ENCODE measurements at regions not wholly inside any gene's neighbourhood (a gene's known extent, or its start where the extent isn't known, plus 50 kb on each side); places are given as distances from the start of the nearest gene placed in this dataset.

DNA sequence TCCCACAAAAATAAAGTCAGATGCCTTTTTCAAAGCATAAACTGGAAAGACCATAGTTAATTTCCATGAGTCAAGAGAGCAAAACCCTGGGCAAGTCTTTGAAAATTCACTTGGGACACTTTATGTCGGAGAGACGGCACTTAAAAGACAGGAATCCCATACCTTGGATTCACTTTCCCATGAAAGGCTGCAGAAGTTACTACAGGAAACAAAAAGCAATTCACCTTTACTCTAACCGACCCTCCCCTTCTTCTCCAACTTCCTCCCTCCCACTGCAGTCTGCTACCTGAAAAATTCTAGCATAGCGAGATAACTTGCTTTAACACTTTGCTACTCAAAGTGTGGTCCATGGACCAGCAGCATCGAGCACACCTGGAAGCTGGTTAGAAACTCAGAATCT lies 539.1 kb upstream of the JAG1 start:
- DNase-seq (ENCODE audit: low read depth) = no peak

DNA sequence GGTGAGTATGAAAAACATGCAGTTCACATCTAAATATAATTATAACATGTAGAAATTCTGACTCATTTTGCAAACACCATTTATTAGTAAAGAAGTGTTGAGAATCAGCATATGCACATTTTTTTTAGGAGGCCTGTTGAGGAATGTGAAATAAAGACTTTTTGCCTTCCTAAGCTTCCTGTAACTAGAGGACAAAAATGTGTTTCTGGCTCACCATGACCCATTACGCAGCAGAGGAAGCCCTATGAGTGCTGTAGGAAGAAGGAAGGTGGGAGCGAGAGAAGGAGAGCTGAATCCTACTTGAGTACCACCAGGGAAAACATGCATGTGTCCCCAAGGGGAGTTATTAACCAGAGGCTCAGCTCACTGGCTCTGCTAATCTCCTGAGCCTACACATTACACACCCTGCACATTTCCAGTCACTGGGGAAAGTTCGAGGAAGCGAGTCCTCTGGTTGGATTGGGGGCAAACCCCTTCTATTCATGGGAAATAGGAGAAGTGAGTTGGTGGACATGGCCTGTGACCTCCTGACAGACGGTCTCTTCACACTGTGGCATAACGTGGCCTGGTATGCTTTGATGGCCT lies 540.5 kb upstream of the JAG1 start:
- DNase-seq (ENCODE audit: low read depth) = no peak

- no peak for DNase-seq (ENCODE audit: low read depth)
These were observed 542.9 kb upstream of the JAG1 start for GRCh38 chr20:11216451-11217314.

GRCh38 chr20:11217326-11218172 lies 543.8 kb upstream of the JAG1 start:
- no peak for DNase-seq (ENCODE audit: low read depth)

DNA sequence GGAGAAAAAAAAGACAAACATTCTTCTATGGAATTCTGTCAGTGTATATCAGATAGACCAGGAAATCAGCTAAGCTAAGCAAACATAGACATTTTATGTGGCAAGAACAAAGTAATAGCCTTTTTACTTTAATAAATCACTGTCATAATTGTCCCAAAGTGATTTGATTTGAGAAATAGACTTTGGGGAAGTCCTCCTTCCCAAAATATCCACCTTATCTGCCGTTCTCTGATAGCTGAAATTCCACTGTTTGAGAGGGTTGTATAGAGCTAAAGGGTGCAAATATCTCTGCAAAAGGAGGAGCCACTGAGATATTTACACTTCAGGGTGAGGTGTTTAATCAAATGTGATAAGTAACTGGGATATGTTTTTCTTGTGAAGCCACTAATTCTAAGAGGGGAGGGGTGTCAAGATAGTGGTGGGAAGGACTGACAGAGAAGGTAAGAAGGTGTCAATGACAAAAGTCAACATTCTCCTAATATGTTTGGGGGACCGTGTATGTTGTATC lies 544.4 kb upstream of the JAG1 start:
- no peak for DNase-seq (ENCODE audit: low read depth)

GRCh38 chr20:11219192-11219591 lies 545.4 kb upstream of the JAG1 start:
- no peak for DNase-seq (ENCODE audit: low read depth)

GRCh38 chr20:11221046-11221445 lies 547.2 kb upstream of the JAG1 start:
- no peak for DNase-seq (ENCODE audit: low read depth)

GRCh38 chr20:11222243-11222642 lies 548.4 kb upstream of the JAG1 start:
- no peak for DNase-seq (ENCODE audit: low read depth)

DNA sequence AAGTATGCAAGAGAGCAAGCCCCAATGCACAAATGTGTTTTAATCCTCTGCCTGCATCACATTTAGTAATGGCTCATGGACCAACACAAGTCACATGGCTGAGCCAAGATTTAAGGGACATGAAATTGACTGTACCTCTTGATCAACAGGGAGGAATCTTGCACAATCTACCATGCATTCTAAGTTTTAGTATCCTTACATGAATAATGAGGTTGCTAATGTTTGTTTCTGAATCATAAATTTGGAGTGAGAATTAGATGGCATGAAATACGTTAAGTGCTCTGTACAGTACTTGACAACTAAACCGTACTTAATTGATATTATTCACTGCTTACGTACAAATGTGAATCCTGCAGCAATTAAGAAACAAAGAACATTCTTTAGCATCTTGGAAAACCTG lies 553.8 kb upstream of the JAG1 start:
- DNase-seq (ENCODE audit: low read depth) = no peak

DNA sequence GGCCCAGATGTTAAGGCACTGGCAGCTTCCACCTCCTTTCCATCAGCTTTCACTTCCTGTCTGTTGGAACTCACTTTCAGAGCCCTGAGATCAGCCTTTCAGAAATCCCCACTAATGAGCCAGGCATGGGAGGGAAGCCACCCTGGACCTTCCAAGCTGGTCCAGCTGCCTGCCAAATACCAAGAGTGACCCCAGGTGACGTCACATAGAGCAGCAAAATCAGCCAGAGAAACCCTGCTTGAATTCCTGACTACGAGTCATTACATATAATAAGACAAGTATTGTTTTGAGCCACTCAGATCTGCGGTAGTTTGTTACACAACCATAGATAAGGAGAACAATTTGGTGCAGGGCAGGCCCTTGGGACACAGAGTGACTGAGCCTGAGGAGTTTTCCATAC lies 556.0 kb upstream of the JAG1 start:
- no peak for DNase-seq (ENCODE audit: low read depth)

DNA sequence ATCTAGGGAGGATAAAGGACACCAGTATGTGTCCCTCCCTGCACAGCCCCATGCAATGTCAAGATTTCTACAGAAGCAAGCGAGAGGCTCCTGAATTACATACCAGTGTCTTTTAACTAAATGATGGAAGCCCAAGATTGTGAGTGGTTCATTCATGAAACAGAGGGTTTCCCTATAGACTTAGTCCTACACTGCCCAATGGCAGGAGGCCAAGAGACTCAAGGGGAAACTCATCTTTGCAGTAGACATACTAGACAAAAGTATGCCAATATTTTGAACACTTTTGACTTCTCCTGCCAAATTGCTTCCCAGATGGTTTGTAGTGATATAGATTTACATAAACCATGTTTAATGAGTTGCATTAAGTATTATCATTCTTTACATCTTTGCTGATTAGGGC lies 557.2 kb upstream of the JAG1 start:
- no peak for DNase-seq (ENCODE audit: low read depth)

GRCh38 chr20:11231742-11232648 lies 558.2 kb upstream of the JAG1 start:
- no peak for DNase-seq (ENCODE audit: low read depth)

- DNase-seq (ENCODE audit: low read depth) = no peak
These were observed 559.1 kb upstream of the JAG1 start for GRCh38 chr20:11232896-11233295.

DNA sequence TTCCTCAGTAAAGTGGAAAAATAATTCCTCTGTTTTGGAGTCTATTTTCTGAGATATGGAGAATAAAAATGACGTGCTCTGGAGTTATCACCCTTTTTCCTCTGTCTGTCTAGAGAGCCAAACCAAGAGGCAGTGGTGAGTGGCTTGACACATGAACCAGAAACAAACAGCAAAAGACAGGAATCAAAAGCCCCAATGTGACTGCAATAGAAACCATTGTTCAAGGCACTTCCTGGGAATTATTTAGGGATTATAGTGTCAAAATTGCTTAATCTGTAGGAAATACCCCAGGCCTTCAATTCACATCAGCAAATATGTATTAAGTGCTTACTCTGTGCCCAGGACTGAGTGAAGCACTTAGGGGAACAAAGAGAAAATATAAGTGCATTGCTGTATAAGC lies 560.4 kb upstream of the JAG1 start:
- DNase-seq (ENCODE audit: low read depth) = no peak

- no peak for DNase-seq (ENCODE audit: low read depth)
These were observed 560.8 kb upstream of the JAG1 start for GRCh38 chr20:11234608-11235007.

- no peak for DNase-seq (ENCODE audit: low read depth)
These were observed 561.3 kb upstream of the JAG1 start for GRCh38 chr20:11235058-11235457.

- DNase-seq (ENCODE audit: low read depth) = no peak
These were observed 568.5 kb upstream of the JAG1 start for GRCh38 chr20:11242320-11242719.

DNA sequence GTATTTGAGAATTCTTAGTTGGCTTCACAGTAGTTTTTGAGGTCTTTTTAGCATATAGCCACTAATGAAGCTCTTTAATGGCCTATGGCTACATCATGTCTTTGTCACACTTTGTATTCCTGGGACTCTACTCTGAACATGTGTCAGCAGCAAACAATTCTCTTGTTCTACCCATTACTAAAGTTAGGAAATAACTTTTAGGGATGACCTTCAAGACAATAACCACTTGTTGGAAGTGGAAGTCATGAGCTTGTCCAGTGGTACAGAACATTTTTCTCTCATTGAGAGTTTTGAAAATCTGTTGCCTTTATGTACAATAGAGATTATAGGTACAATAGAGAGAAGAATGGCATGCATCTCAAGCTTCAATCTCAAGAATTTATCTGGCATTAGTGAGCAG lies 571.6 kb upstream of the JAG1 start:
- no peak for DNase-seq (ENCODE audit: low read depth)

DNA sequence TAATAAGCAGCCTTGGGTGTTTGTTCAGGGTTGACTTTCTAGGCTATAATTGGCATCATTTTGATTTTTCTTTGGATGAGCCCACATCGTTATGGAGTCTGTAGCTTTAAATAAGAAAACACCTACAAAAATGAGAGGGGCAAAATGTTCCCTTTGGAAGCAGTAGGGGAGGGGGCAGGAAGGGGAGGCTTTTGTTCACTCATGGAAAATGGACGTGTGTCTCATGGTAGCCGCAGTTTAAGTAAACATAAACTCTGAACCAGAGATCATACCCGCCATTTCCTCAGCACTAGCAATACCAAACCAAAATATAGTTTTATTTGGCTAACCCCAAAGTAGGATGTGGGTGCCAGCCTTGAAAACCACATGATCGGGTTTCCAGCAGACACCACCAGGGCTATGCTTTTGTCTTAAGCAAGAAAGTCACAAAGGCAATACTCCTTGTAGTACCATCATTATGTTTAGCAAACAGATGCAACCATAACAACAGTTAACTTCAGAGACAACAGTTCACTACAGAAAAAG lies 572.5 kb upstream of the JAG1 start:
- DNase-seq (ENCODE audit: low read depth) = no peak

DNA sequence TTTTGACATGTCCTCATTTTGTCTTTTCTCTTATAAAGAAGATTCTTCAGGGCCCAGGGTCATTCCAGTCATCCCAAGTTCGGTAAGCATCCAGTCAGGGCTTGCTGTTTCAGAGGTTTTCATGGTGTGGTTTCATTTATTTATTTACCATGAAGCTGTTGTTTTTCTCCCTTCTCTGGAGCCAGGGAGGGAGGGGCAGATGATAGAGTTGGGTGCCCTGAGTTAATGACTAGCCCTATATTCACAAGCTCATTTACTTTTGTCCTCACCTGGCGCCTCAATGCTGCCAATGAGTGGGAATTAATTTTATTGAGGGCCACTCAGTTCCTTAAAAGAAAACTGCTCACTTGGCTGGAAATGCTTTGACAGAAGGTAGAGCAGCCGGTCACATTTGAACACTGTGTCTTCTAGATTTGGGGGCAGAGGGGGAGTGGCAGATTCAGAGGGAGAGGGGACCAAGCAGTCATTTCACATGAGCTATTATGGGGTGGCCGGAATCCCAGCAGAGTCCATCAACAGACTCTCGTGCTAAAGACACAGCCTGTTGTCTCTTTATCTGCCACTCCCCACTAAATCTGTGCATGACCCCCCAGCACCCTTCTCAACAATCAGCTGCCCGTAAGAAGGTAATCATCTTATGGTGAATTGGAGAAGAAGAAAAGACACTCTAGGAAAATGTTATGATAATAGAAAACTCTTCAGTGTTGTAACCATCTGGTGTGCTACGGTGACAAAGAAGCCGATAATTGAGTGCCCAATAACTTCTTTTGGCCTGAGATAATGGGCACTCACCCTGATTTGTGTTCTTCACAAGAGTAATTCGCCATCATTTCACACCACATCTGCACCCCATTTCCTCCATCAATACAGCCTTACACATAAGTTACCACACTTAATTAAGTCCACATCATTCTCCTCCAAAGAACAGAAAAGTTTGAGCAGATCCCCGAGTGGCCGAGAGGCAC lies 573.5 kb upstream of the JAG1 start:
- no peak for DNase-seq (ENCODE audit: low read depth)

Measured in CMK (cell line).